Sigmoid colon (tissue), 6 donors: ENCODE measurements at regions not wholly inside any gene's neighbourhood (a gene's known extent, or its start where the extent isn't known, plus 50 kb on each side); places are given as distances from the start of the nearest gene placed in this dataset.

Experiments used
- DNase-seq: peaks from one replicate; pipeline ENCODE4 v3.0.0-alpha.2; 2019
- H3K27ac ChIP-seq, 4 donors: fragments of 200-600 bp; sonication (generic); one replicate each; pipeline ENCODE4 v1.5.1; 2016 to 2019; ENCODE audit warnings: mild to moderate bottlenecking in 1 of 4
- H3K27me3 ChIP-seq, 3 donors: fragments of 200-600 bp; sonication (generic); one replicate each; pipeline ENCODE4 v1.5.1; 2019; ENCODE audit warnings: mild to moderate bottlenecking in 1 of 3
- H3K36me3 ChIP-seq, 4 donors: fragments of 200-600 bp; sonication (generic); one replicate each; pipeline ENCODE4 v1.5.1; 2016 to 2019
- H3K4me1 ChIP-seq, 4 donors: fragments of 200-600 bp; sonication (generic); one replicate each; pipeline ENCODE4 v1.5.1; 2017 to 2019
- H3K4me3 ChIP-seq, 4 donors: fragments of 200-600 bp; sonication (generic); one replicate each; pipeline ENCODE4 v1.5.1; 2017 to 2019; ENCODE audit warnings: mild to moderate bottlenecking in 2 of 4, moderate library complexity in 1 of 4
- H3K9me3 ChIP-seq, 4 donors: fragments of 200-600 bp in 3 of 4; sonication (generic) in 3 of 4; one replicate each; pipeline versions ENCODE4 v1.5.1 to v1.6.1; 2013 to 2019
- CTCF ChIP-seq, 4 experiments: fragments of 450-650 bp in 3 of 4; fragments of 200-600 bp in 1 of 4; IDR thresholded peaks; one replicate each; pipeline ENCODE4 v1.5.1; 2016 to 2019; ENCODE audit warnings: antibody characterized with exemption in 4 of 4, mild to moderate bottlenecking in 3 of 4, moderate library complexity in 2 of 4
- EP300 ChIP-seq, 4 donors: sonication (generic); formaldehyde crosslinking; IDR thresholded peaks; one replicate each; pipeline ENCODE4 v1.6.1; 2017; ENCODE audit warnings: antibody characterized with exemption in 4 of 4
- POLR2A ChIP-seq, 2 donors: fragments of 450-650 bp; IDR thresholded peaks; one replicate each; pipeline ENCODE4 v1.6.1; 2016; ENCODE audit warnings: antibody characterized with exemption in 2 of 2, mild to moderate bottlenecking in 2 of 2, moderate library complexity in 2 of 2
- POLR2AphosphoS5 ChIP-seq, 4 donors: sonication (generic); formaldehyde crosslinking; IDR thresholded peaks; one replicate each; pipeline ENCODE4 v1.6.1; 2017; ENCODE audit warnings: antibody characterized with exemption in 4 of 4
- WGBS, 2 donors: extraction: QIAGEN DNeasy Blood & Tissue Kit; methylation state at CpG; one replicate each; pipeline ENCODE4 v1.1.7; 2013; 5-methylcytosine and 5-hydroxymethylcytosine counted together
- intact Hi-C: fragments of 100-400 bp; cut with DNase I; formaldehyde crosslinking; loops from one replicate; pipeline ENCODE4 v1.15.1; 2023
- donor health status: healthy with polysubstance abuse.
- donor health status: healthy.

- Histone ChIP-seq H3K36me3 (no peaks in the 10 kb centered on the region), H3K4me3 (no peak overlapping the region), H3K9me3 (no peaks in the 10 kb centered on the region), H3K27ac (peak overlapping the region in 3 of 4 donors; percentile 2 to 55 (median 11)), H3K27me3 (no peaks in the 10 kb centered on the region), H3K4me1 (peaks cover 0 to 22% (median 20%) of the 10 kb centered on the region in 4 donors)
- TF ChIP-seq POLR2AphosphoS5 (IDR thresholded peaks at IDR 0.05) (no peak), CTCF (IDR thresholded peaks at IDR 0.05) (no peak), POLR2A (IDR thresholded peaks at IDR 0.05) (no peak), EP300 (IDR thresholded peaks at IDR 0.05) (no peak)
- intact Hi-C loops: no loop called here
- DNase-seq: no peak
- WGBS, 2 donors: 86 to 87% methylated on average over 6 of the region's 6 CpGs
Measured at GRCh38 chr5:34516686-34517085, 139.4 kb upstream of the RAI14 start.

DNA sequence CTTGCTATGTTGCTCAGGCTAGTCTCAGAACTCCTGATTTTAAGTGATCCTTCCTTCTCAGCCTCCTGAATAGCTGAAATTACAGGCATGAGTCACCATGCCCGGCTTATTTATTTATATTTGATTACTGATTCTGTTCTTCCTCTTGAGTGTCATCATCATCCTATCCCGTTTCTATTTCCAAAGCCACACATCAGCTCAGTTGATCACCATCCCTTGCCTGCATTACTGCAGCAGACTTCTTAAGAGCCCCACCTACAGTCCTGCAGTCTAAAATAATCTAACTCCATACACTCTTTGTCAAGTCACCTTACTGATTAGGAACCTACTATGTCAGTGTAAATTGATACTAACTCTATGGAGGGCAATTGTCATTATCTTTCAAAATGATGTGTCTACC lies 138.9 kb upstream of the RAI14 start:
- DNase-seq: no peak
- H3K27ac ChIP-seq: peak overlapping the region in 2 of 4 donors; percentile 11 to 55
- intact Hi-C loops: no loop called here
- no peak overlapping the region for H3K4me3 ChIP-seq
- H3K4me1 ChIP-seq: peaks cover 0 to 16% (median 15%) of the 10 kb centered on the region in 4 donors
- TF ChIP-seq POLR2AphosphoS5 (IDR thresholded peaks at IDR 0.05): no peak
- TF ChIP-seq EP300 (IDR thresholded peaks at IDR 0.05): no peak
- TF ChIP-seq CTCF (IDR thresholded peaks at IDR 0.05): no peak
- no peak for TF ChIP-seq POLR2A (IDR thresholded peaks at IDR 0.05)
- no peaks in the 10 kb centered on the region for H3K36me3 ChIP-seq
- no peaks in the 10 kb centered on the region for H3K27me3 ChIP-seq
- WGBS, 2 donors: 16 to 24% methylated on average over 2 of the region's 2 CpGs
- no peaks in the 10 kb centered on the region for H3K9me3 ChIP-seq

- no peak overlapping the region for H3K4me3 ChIP-seq
- no peaks in the 10 kb centered on the region for H3K9me3 ChIP-seq
- H3K4me1 ChIP-seq: peaks cover 0 to 32% (median 23%) of the 10 kb centered on the region in 4 donors
- TF ChIP-seq POLR2AphosphoS5 (IDR thresholded peaks at IDR 0.05): peak; percentile 42 to 73 (median 60)
- TF ChIP-seq EP300 (IDR thresholded peaks at IDR 0.05): peak in 3 of 4 donors; percentile 54 to 71 (median 61)
- TF ChIP-seq POLR2A (IDR thresholded peaks at IDR 0.05): no peak
- TF ChIP-seq CTCF (IDR thresholded peaks at IDR 0.05): no peak
- DNase-seq: no peak
- intact Hi-C loops: no loop called here
- H3K36me3 ChIP-seq: no peaks in the 10 kb centered on the region
- 30 to 87% methylated on average over 3 of the region's 3 CpGs for WGBS, 2 donors
- H3K27ac ChIP-seq: peak overlapping the region; percentile 40 to 80 (median 72)
- H3K27me3 ChIP-seq: no peaks in the 10 kb centered on the region
Measured at GRCh38 chr5:34519489-34520220, 136.5 kb upstream of the RAI14 start.

GRCh38 chr5:34521628-34522290 lies 134.4 kb upstream of the RAI14 start:
- Histone ChIP-seq H3K36me3 (no peaks in the 10 kb centered on the region), H3K4me3 (no peak overlapping the region), H3K9me3 (no peaks in the 10 kb centered on the region), H3K4me1 (peaks cover 0 to 29% (median 23%) of the 10 kb centered on the region in 4 donors), H3K27me3 (no peaks in the 10 kb centered on the region), H3K27ac (peak overlapping the region in 3 of 4 donors; percentile 12 to 80 (median 78))
- DNase-seq: no peak
- 62 to 83% methylated on average over 8 of the region's 8 CpGs for WGBS, 2 donors
- intact Hi-C loops: loop anchor here (2.0 kb wide), 1 partner anchor 317 kb away; the partner anchor contains the start of gene TTC23L
- TF ChIP-seq POLR2A (IDR thresholded peaks at IDR 0.05) (no peak), EP300 (IDR thresholded peaks at IDR 0.05) (no peak), POLR2AphosphoS5 (IDR thresholded peaks at IDR 0.05) (no peak)
